ENCODE measurements at regions not wholly inside any gene's neighbourhood (a gene's known extent, or its start where the extent isn't known, plus 50 kb on each side); places are given as distances from the start of the nearest gene placed in this dataset.

GRCh38 chr5:5688194-5688924 lies 265.9 kb downstream of the ICE1 start:
- TF ChIP-seq CTCF (IDR thresholded peaks at IDR 0.05; ENCODE audit: unreplicated experiment) = no peak
- no peak overlapping the region for H3K4me3 Mint-ChIP-seq
- H3K36me3 Mint-ChIP-seq = no peaks in the 10 kb centered on the region
- H3K9me3 Mint-ChIP-seq = peaks cover 8% of the 10 kb centered on the region
- H3K27me3 Mint-ChIP-seq (ENCODE audit: low read depth) = peaks cover 5% of the 10 kb centered on the region
- H3K27ac Mint-ChIP-seq = no peak overlapping the region
- peaks cover 7% of the 10 kb centered on the region for H3K4me1 Mint-ChIP-seq
- no peak for DNase-seq (ENCODE audit: low spot score in 2 of 2, unreplicated experiment in 2 of 2)

DNA sequence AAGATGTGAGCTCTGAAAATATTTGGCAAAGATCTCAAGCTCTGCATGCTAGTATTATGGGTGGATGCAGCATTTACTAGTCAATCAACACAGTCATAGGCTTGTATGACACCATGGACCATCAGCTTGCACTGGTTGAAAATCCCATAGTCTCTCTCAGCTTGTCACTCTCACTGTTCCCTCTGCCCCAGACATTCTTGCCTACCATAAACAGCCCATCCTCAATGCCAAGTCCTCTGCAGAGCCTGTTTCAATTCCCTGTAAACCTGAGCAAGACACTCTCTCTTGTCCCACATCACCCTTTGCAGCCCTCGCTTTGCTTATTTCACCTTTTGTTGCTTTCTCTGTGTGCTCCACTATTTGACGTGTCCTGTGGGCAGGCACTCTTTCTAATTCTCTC lies 264.6 kb downstream of the ICE1 start:
- H3K36me3 Mint-ChIP-seq = no peaks in the 10 kb centered on the region
- peaks cover 5% of the 10 kb centered on the region for H3K27me3 Mint-ChIP-seq (ENCODE audit: low read depth)
- no peak for DNase-seq (ENCODE audit: low spot score in 2 of 2, unreplicated experiment in 2 of 2)
- H3K9me3 Mint-ChIP-seq = peaks cover 18% of the 10 kb centered on the region
- TF ChIP-seq CTCF (IDR thresholded peaks at IDR 0.05; ENCODE audit: unreplicated experiment) = no peak
- peaks cover 1% of the 10 kb centered on the region for H3K4me1 Mint-ChIP-seq
- H3K27ac Mint-ChIP-seq = no peak overlapping the region
- no peak overlapping the region for H3K4me3 Mint-ChIP-seq

- no peak overlapping the region for H3K27ac Mint-ChIP-seq
- H3K27me3 Mint-ChIP-seq (ENCODE audit: low read depth) = peaks cover 5% of the 10 kb centered on the region
- no peak for TF ChIP-seq CTCF (IDR thresholded peaks at IDR 0.05; ENCODE audit: unreplicated experiment)
- peaks cover 19% of the 10 kb centered on the region for H3K9me3 Mint-ChIP-seq
- H3K4me3 Mint-ChIP-seq = no peak overlapping the region
- no peaks in the 10 kb centered on the region for H3K4me1 Mint-ChIP-seq
- no peak for DNase-seq (ENCODE audit: low spot score in 2 of 2, unreplicated experiment in 2 of 2)
- H3K36me3 Mint-ChIP-seq = no peaks in the 10 kb centered on the region
Observed at GRCh38 chr5:5686356-5686755, 263.9 kb downstream of the ICE1 start.

DNA sequence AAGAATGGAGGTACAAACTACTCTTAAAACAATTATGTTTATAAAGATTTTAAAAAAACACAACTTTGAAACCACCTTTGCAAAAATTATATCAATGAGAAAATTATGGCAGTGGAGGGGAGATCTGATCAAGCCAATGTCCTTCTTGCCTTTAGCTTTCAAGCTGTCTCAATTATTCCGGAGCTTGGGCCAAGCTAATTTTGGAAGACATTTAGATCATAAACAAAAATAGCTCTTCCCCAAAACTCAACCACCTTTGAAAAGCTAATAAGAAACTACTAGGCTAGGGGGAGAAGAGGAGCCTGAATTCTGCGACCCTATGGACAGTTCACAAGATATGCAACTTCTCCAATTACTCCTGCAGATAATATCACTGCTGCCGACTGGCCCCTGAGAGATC lies 263.3 kb downstream of the ICE1 start:
- Mint-ChIP-seq H3K27me3 (ENCODE audit: low read depth) (peaks cover 5% of the 10 kb centered on the region), H3K27ac (no peak overlapping the region), H3K4me1 (no peaks in the 10 kb centered on the region), H3K9me3 (peaks cover 19% of the 10 kb centered on the region), H3K36me3 (no peaks in the 10 kb centered on the region), H3K4me3 (no peak overlapping the region)
- DNase-seq (ENCODE audit: low spot score in 2 of 2, unreplicated experiment in 2 of 2) = no peak
- TF ChIP-seq CTCF (IDR thresholded peaks at IDR 0.05; ENCODE audit: unreplicated experiment) = no peak

- Mint-ChIP-seq H3K4me3 (no peak overlapping the region), H3K4me1 (no peaks in the 10 kb centered on the region), H3K27ac (no peak overlapping the region), H3K36me3 (no peaks in the 10 kb centered on the region), H3K27me3 (ENCODE audit: low read depth) (no peaks in the 10 kb centered on the region), H3K9me3 (peaks cover 19% of the 10 kb centered on the region)
- DNase-seq (ENCODE audit: low spot score in 2 of 2, unreplicated experiment in 2 of 2) = no peak
- no peak for TF ChIP-seq CTCF (IDR thresholded peaks at IDR 0.05; ENCODE audit: unreplicated experiment)
Observed at GRCh38 chr5:5683174-5683573, 260.7 kb downstream of the ICE1 start.

Measured in mesothelial cell of epicardium (in vitro differentiated cells).